Neural progenitor cell (in vitro differentiated cells): ENCODE measurements at regions not wholly inside any gene's neighbourhood (a gene's known extent, or its start where the extent isn't known, plus 50 kb on each side); places are given as distances from the start of the nearest gene placed in this dataset.

Source experiments
- DNase-seq: peaks from one replicate; pipeline ENCODE4 v3.0.0-alpha.2; 2016; ENCODE audit warnings: low spot score
- H2AFZ ChIP-seq: fragments of 200-600 bp; sonication (generic); replicated peaks from 2 replicates; pipeline ENCODE4 v1.6.1; 2016; ENCODE audit warnings: antibody characterized with exemption
- H3F3A ChIP-seq: fragments of 200-600 bp; sonication (generic); 2 replicates; pipeline ENCODE4 v1.6.1; 2016; ENCODE audit warnings: antibody characterized with exemption, low read depth
- H3K27ac ChIP-seq: fragments of 200-600 bp; sonication (generic); 2 replicates; pipeline ENCODE4 v1.5.1; 2016; ENCODE audit warnings: mild to moderate bottlenecking
- H3K27me3 ChIP-seq: fragments of 200-600 bp; sonication (generic); 2 replicates; pipeline ENCODE4 v1.6.1; 2016; ENCODE audit warnings: mild to moderate bottlenecking, moderate library complexity
- H3K36me3 ChIP-seq: fragments of 200-600 bp; sonication (generic); 2 replicates; pipeline ENCODE4 v1.5.1; 2016
- H3K4me1 ChIP-seq: fragments of 200-600 bp; sonication (generic); 2 replicates; pipeline ENCODE4 v1.6.1; 2016; ENCODE audit warnings: mixed run types
- H3K4me2 ChIP-seq: fragments of 200-600 bp; sonication (generic); 2 replicates; pipeline ENCODE4 v1.6.1; 2016
- H3K4me3 ChIP-seq: fragments of 200-600 bp; sonication (generic); 2 replicates; pipeline ENCODE4 v1.5.1; 2016
- H3K79me2 ChIP-seq: fragments of 200-600 bp; sonication (generic); 2 replicates; pipeline ENCODE4 v1.6.1; 2016; ENCODE audit warnings: low read depth
- H3K9ac ChIP-seq: fragments of 200-600 bp; sonication (generic); 2 replicates; pipeline ENCODE4 v1.6.1; 2016
- H3K9me3 ChIP-seq: fragments of 200-600 bp; sonication (generic); 2 replicates; pipeline ENCODE4 v1.5.1; 2016; ENCODE audit warnings: low read depth
- H4K20me1 ChIP-seq: fragments of 200-600 bp; sonication (generic); 2 replicates; pipeline ENCODE4 v1.6.1; 2016; ENCODE audit warnings: low read depth
- H3K27ac Mint-ChIP-seq: 3 replicates; pipeline ENCODE4 v1.8.0; 2021; ENCODE audit warnings: mixed read lengths
- H3K27me3 Mint-ChIP-seq: 2 replicates; pipeline ENCODE4 v1.8.0; 2022; ENCODE audit warnings: low read depth, mild to moderate bottlenecking, inconsistent platforms, moderate library complexity, mixed read lengths; ENCODE audit not compliant: insufficient read depth
- H3K36me3 Mint-ChIP-seq: 3 replicates; pipeline ENCODE4 v1.8.0; 2021; ENCODE audit warnings: mixed read lengths
- H3K4me1 Mint-ChIP-seq: 3 replicates; pipeline ENCODE4 v1.8.0; 2021; ENCODE audit warnings: mixed read lengths
- H3K4me3 Mint-ChIP-seq: 3 replicates; pipeline ENCODE4 v1.8.0; 2021; ENCODE audit warnings: mild to moderate bottlenecking, moderate library complexity, mixed read lengths
- H3K9me3 Mint-ChIP-seq: 3 replicates; pipeline ENCODE4 v1.8.0; 2020; ENCODE audit warnings: mixed read lengths
- EZH2 ChIP-seq: fragments of 200-600 bp; sonication (generic); IDR thresholded peaks from 2 replicates; pipeline ENCODE4 v1.6.1; 2017; ENCODE audit warnings: antibody characterized with exemption, mild to moderate bottlenecking, moderate library complexity
- EZH2phosphoT487 ChIP-seq: fragments of 200-600 bp; sonication (generic); IDR thresholded peaks from 2 replicates; pipeline ENCODE4 v1.6.1; 2017; ENCODE audit warnings: antibody characterized with exemption
- TF ChIP-seq, protein P1 (sequence below): fragments of 200-600 bp; sonication (generic); IDR thresholded peaks from 2 replicates; pipeline ENCODE4 v1.5.1; 2017; ENCODE audit warnings: antibody characterized with exemption, mild to moderate bottlenecking

DNA sequence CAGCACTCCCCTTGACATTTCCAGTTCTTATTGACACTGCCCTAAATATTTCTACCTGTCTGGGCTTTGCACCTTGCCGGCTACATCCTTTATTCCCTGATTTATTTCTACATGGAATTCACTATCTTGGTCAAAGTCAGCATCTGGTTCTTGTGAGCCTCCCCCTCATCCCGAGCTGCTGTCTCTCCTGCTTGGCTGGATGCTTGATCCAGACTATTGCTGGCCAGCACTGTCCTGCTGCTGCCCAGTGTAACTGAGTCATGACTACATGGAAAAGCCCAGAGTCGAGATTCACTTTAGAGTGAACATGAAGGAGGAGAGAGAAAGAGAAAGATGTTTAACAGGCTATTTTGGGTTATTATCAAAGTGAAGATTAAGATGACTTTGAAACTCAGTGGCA is 142.2 kb downstream of the OPN5 start:
- Histone ChIP-seq H3F3A (peaks cover 13% of the 10 kb centered on the region), H3K27me3 (no peaks in the 10 kb centered on the region), H3K27ac (no peak overlapping the region), H4K20me1 (peaks cover 3% of the 10 kb centered on the region), H3K9me3 (no peaks in the 10 kb centered on the region), H2AFZ (no peak overlapping the region), H3K79me2 (no peaks in the 10 kb centered on the region), H3K4me1 (peaks cover 35% of the 10 kb centered on the region), H3K4me3 (no peak overlapping the region), H3K9ac (no peak overlapping the region), H3K36me3 (no peaks in the 10 kb centered on the region), H3K4me2 (peak overlapping the region; percentile 2)
- TF ChIP-seq EZH2, result no peak
- TF ChIP-seq, protein P1, sequence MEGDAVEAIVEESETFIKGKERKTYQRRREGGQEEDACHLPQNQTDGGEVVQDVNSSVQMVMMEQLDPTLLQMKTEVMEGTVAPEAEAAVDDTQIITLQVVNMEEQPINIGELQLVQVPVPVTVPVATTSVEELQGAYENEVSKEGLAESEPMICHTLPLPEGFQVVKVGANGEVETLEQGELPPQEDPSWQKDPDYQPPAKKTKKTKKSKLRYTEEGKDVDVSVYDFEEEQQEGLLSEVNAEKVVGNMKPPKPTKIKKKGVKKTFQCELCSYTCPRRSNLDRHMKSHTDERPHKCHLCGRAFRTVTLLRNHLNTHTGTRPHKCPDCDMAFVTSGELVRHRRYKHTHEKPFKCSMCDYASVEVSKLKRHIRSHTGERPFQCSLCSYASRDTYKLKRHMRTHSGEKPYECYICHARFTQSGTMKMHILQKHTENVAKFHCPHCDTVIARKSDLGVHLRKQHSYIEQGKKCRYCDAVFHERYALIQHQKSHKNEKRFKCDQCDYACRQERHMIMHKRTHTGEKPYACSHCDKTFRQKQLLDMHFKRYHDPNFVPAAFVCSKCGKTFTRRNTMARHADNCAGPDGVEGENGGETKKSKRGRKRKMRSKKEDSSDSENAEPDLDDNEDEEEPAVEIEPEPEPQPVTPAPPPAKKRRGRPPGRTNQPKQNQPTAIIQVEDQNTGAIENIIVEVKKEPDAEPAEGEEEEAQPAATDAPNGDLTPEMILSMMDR, result no peak
- no peak for TF ChIP-seq EZH2phosphoT487
- Mint-ChIP-seq H3K36me3 (no peaks in the 10 kb centered on the region), H3K27me3 (peaks cover 7% of the 10 kb centered on the region), H3K9me3 (no peaks in the 10 kb centered on the region), H3K4me3 (no peak overlapping the region), H3K4me1 (peaks cover 20% of the 10 kb centered on the region), H3K27ac (no peak overlapping the region)
- no peak for DNase-seq

- Mint-ChIP-seq H3K36me3 (no peaks in the 10 kb centered on the region), H3K27me3 (peaks cover 7% of the 10 kb centered on the region), H3K4me3 (peak overlapping the region; percentile 59), H3K9me3 (no peaks in the 10 kb centered on the region), H3K27ac (peak overlapping the region; percentile 47), H3K4me1 (peaks cover 20% of the 10 kb centered on the region)
- Histone ChIP-seq H4K20me1 (peaks cover 3% of the 10 kb centered on the region), H3K9me3 (no peaks in the 10 kb centered on the region), H3K27me3 (no peaks in the 10 kb centered on the region), H3K79me2 (no peaks in the 10 kb centered on the region), H3K4me3 (no peak overlapping the region), H3K27ac (peak overlapping the region; percentile 75), H3K4me2 (peak overlapping the region; percentile 72), H3K36me3 (no peaks in the 10 kb centered on the region), H3F3A (peaks cover 13% of the 10 kb centered on the region), H3K4me1 (peaks cover 35% of the 10 kb centered on the region), H2AFZ (no peak overlapping the region), H3K9ac (no peak overlapping the region)
- peak; percentile 90 for DNase-seq
- TF ChIP-seq, protein P1, result no peak
Measured at GRCh38 chr6:47922391-47922790, 140.6 kb downstream of the OPN5 start.

DNA sequence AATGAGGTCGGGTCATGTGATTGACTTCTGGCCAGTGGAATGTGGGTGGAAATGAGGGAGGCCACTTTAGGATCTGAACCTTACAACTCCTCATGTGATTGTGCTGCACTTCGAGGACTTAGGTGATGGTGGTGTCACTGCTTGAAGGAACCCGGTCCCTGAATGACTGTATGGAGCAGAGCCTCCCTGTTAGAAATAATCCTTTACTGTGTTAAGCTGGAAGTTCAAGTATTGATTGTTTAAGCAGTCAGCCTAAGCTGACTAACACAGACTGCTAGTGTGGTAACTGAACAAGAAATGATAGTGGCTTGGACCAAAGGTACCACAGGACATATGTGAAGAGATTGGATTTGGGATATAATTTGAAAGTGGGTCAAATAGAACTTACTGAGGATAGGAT is 138.0 kb downstream of the OPN5 start:
- Histone ChIP-seq H3K36me3 (no peaks in the 10 kb centered on the region), H3K79me2 (no peaks in the 10 kb centered on the region), H3K9ac (no peak overlapping the region), H3K4me2 (no peak overlapping the region), H4K20me1 (peaks cover 3% of the 10 kb centered on the region), H3K27ac (no peak overlapping the region), H3K9me3 (no peaks in the 10 kb centered on the region), H3F3A (peaks cover 13% of the 10 kb centered on the region), H3K4me3 (no peak overlapping the region), H2AFZ (no peak overlapping the region), H3K27me3 (no peaks in the 10 kb centered on the region), H3K4me1 (peaks cover 35% of the 10 kb centered on the region)
- Mint-ChIP-seq H3K27me3 (peaks cover 7% of the 10 kb centered on the region), H3K36me3 (no peaks in the 10 kb centered on the region), H3K9me3 (no peaks in the 10 kb centered on the region), H3K4me3 (no peak overlapping the region), H3K4me1 (peaks cover 10% of the 10 kb centered on the region), H3K27ac (no peak overlapping the region)
- DNase-seq, result no peak
- TF ChIP-seq EZH2phosphoT487, result no peak
- TF ChIP-seq EZH2, result no peak
- TF ChIP-seq, protein P1, result no peak
